Panc1 (cell line): ENCODE measurements at regions not wholly inside any gene's neighbourhood (a gene's known extent, or its start where the extent isn't known, plus 50 kb on each side); places are given as distances from the start of the nearest gene placed in this dataset.
"Not testable (repeated sequence)": the region's sequence is repeated elsewhere in the genome, so short reads cannot be mapped to it uniquely, and the experiment has no call there.

ENCODE experiments used
- ATAC-seq: fragments of 200-7000 bp; cut with Tn5 transposase; 2 replicates; pipeline ENCODE4 v1.9.1; 2020; ENCODE audit warnings: mild to moderate bottlenecking, moderate library complexity
- BruUV-seq: library from RNA; stranded (reverse); fragments of 400-500 nt; replicated peaks from 2 replicates; lab custom pipeline; 2021; lab: Mats Ljungman, UMichigan
- CTCF ChIA-PET: fragments of 300-600 bp; sonication (Branson Sonifier 250); formaldehyde crosslinking; loops from one replicate; lab custom pipeline; 2022; ENCODE audit warnings: antibody characterized with exemption; lab: Charles Lee
- POLR2A ChIA-PET: fragments of 300-600 bp; sonication (Branson Sonifier 250); formaldehyde crosslinking; loops from one replicate; lab custom pipeline; 2022; ENCODE audit warnings: antibody characterized with exemption; lab: Charles Lee
- DNase-seq: peaks from one replicate; pipeline ENCODE4 v3.0.0-alpha.2; 2010; ENCODE audit warnings: low read depth, low spot score
- H3K27ac ChIP-seq: 2 replicates; pipeline ENCODE4 v1.5.1; 2011; ENCODE audit warnings: mild to moderate bottlenecking, low read length, inconsistent platforms
- H3K27me3 ChIP-seq: fragments of 200-500 bp; sonication (Bioruptor generic); 2 replicates; pipeline ENCODE4 v1.6.0; 2014; ENCODE audit warnings: low read length, inconsistent platforms; ENCODE audit not compliant: control insufficient read depth, insufficient read depth
- H3K36me3 ChIP-seq: fragments of 200-500 bp; sonication (Bioruptor generic); 2 replicates; pipeline ENCODE4 v1.5.1; 2014; ENCODE audit warnings: inconsistent platforms, mild to moderate bottlenecking, low read length, moderate library complexity; ENCODE audit not compliant: control insufficient read depth, insufficient read depth
- H3K4me1 ChIP-seq: 2 replicates; pipeline ENCODE4 v1.5.1; 2011; ENCODE audit warnings: inconsistent platforms, mild to moderate bottlenecking, low read length, moderate library complexity; ENCODE audit not compliant: control insufficient read depth, insufficient read depth
- H3K4me3 ChIP-seq, 2 experiments: 2 replicates each; pipeline ENCODE4 v1.5.1; 2011 to 2012; ENCODE audit warnings: low read depth in 2 of 2, low read length in 2 of 2, mild to moderate bottlenecking in 2 of 2, inconsistent platforms in 1 of 2, moderate library complexity in 1 of 2
- H3K9me3 ChIP-seq: fragments of 200-500 bp; sonication (Bioruptor generic); 2 replicates; pipeline ENCODE4 v1.5.1; 2014; ENCODE audit warnings: low read depth, mild to moderate bottlenecking, inconsistent platforms, low read length, moderate library complexity; ENCODE audit not compliant: control insufficient read depth, insufficient read depth
- POLR2AphosphoS5 ChIP-seq: IDR thresholded peaks from 2 replicates; pipeline ENCODE4 v1.6.1; 2012; ENCODE audit warnings: mild to moderate bottlenecking, low read depth, low read length, moderate library complexity
- SIN3A ChIP-seq: IDR thresholded peaks from 2 replicates; pipeline ENCODE4 v1.6.1; 2012; ENCODE audit warnings: low read depth, mild to moderate bottlenecking, low read length, moderate library complexity, borderline replicate concordance; ENCODE audit not compliant: insufficient read depth
- TCF7L2 ChIP-seq: IDR thresholded peaks from 2 replicates; pipeline ENCODE4 v1.6.1; 2011; ENCODE audit warnings: mild to moderate bottlenecking, low read depth, low read length, inconsistent platforms
- in situ Hi-C: cut with HindIII; loops from 2 replicates; pipeline ENCODE4 v1.10.0; 2016; ENCODE audit warnings: low sequenced_read_pairs, low pct_unique_long_range_greater_than_20kb
- intact Hi-C: fragments of 100-400 bp; cut with micrococcal nuclease; formaldehyde crosslinking; loops from one replicate; pipeline ENCODE4 v1.10.0; 2022; ENCODE audit not compliant: unreplicated experiment
- TF ChIP-seq, protein P1 (sequence below): fragments of 450-650 bp; IDR thresholded peaks from 2 replicates; pipeline ENCODE4 v1.5.1; 2017; ENCODE audit warnings: mild to moderate bottlenecking
- TF ChIP-seq, protein P2 (sequence below), 2 experiments: IDR thresholded peaks; 2 replicates each; pipeline ENCODE4 v1.6.1; 2011 to 2012; ENCODE audit warnings: low read depth in 2 of 2, control low read depth in 1 of 2, low read length in 1 of 2, mild to moderate bottlenecking in 1 of 2, moderate library complexity in 1 of 2; ENCODE audit not compliant: insufficient read depth in 1 of 2

DNA sequence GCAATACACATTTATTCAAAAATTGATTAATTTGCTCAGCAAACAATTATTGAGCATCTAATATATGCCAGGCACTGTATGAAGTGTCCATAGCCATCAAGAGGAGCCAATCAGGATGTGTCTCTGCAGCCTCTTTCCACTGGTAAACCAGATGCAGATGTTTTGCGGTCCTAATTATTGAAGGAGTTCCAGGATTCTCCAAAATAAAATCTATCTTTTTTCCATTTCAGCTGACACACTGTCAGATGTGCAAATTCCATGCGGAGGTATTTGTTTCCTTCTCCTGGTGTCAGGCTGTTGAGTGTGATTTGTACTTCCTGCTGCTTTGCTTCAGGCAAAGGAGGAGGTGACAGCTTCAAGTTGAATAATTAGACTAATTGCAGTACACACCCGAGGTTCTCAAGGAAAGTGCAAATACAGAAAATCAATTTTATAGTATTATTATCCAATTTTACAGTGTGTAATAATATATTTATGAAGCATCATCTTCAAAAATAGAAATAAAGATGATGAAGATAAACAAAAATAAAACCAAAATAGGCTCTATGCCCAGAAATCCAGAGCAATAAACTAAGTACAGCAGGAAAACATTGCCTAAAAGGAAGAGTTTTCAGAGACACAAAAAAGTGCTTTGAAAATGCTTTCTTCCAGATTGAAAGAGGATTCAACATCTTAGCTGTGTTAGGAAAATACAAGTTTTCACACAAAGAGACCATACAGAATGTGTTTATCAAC, 1352.9 kb upstream of the CHAC2 start:
- CTCF ChIA-PET: no interaction called here
- DNase-seq (no peak), ATAC-seq (no peak)
- no TSS peak for BruUV-seq
- Histone ChIP-seq H3K27me3 (no peaks in the 10 kb centered on the region), H3K9me3 (no peaks in the 10 kb centered on the region), H3K27ac (no peak overlapping the region), H3K4me1 (no peaks in the 10 kb centered on the region), H3K4me3 (no peak overlapping the region), H3K36me3 (no peaks in the 10 kb centered on the region)
- intact Hi-C loops: no loop called here
- POLR2A ChIA-PET: no interaction called here
- TF ChIP-seq, protein P1, sequence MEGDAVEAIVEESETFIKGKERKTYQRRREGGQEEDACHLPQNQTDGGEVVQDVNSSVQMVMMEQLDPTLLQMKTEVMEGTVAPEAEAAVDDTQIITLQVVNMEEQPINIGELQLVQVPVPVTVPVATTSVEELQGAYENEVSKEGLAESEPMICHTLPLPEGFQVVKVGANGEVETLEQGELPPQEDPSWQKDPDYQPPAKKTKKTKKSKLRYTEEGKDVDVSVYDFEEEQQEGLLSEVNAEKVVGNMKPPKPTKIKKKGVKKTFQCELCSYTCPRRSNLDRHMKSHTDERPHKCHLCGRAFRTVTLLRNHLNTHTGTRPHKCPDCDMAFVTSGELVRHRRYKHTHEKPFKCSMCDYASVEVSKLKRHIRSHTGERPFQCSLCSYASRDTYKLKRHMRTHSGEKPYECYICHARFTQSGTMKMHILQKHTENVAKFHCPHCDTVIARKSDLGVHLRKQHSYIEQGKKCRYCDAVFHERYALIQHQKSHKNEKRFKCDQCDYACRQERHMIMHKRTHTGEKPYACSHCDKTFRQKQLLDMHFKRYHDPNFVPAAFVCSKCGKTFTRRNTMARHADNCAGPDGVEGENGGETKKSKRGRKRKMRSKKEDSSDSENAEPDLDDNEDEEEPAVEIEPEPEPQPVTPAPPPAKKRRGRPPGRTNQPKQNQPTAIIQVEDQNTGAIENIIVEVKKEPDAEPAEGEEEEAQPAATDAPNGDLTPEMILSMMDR: no peak
- no peak for TF ChIP-seq TCF7L2
- TF ChIP-seq SIN3A: no peak
- no peak for TF ChIP-seq POLR2AphosphoS5
- TF ChIP-seq, protein P2, sequence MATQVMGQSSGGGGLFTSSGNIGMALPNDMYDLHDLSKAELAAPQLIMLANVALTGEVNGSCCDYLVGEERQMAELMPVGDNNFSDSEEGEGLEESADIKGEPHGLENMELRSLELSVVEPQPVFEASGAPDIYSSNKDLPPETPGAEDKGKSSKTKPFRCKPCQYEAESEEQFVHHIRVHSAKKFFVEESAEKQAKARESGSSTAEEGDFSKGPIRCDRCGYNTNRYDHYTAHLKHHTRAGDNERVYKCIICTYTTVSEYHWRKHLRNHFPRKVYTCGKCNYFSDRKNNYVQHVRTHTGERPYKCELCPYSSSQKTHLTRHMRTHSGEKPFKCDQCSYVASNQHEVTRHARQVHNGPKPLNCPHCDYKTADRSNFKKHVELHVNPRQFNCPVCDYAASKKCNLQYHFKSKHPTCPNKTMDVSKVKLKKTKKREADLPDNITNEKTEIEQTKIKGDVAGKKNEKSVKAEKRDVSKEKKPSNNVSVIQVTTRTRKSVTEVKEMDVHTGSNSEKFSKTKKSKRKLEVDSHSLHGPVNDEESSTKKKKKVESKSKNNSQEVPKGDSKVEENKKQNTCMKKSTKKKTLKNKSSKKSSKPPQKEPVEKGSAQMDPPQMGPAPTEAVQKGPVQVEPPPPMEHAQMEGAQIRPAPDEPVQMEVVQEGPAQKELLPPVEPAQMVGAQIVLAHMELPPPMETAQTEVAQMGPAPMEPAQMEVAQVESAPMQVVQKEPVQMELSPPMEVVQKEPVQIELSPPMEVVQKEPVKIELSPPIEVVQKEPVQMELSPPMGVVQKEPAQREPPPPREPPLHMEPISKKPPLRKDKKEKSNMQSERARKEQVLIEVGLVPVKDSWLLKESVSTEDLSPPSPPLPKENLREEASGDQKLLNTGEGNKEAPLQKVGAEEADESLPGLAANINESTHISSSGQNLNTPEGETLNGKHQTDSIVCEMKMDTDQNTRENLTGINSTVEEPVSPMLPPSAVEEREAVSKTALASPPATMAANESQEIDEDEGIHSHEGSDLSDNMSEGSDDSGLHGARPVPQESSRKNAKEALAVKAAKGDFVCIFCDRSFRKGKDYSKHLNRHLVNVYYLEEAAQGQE (IDR thresholded peaks at IDR 0.05; ENCODE audit: insufficient read depth in 1 of 2, low read depth in 2 of 2, low read length in 1 of 2): no peak
- in situ Hi-C loops: no loop called here

DNA sequence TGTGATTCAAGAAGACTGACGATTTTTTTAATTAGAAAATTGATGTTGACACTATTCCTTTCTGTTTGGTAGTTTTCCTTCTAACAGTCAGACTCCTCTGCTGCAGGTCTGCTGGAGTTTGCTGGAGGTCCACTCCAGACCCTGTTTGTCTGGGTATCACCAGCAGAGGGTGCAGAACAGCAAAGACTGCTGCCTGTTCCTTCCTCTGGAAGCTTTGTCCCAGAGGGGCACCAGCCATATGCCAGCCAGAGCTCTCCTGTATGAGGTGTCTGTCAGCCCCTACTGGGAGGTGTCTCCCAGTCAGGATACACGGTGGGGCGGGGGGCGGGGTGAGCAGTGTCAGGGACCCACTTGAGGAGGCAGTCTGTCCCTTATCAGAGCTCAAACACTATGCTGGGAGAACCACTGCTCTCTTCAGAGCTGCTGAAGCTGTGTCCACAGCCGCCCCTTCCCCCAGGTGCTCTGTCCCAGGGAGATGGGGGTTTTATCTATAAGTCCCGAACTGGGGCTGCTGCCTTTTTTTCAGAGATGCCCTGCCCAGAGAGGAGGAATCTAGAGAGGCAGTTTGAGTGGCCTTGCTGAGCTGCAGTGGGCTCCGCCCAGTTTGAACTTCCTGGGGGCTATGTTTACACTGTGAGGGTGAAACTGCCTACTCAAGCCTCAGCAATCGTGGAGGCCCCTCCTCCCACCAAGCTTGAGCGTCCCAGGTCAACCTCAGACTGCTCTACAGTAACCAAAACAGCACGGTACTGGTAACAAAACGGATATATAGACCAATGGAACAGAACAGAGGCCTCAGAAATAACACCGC, 1358.1 kb upstream of the CHAC2 start:
- DNase-seq, H3K4me1 ChIP-seq, H3K9me3 ChIP-seq, H3K36me3 ChIP-seq, BruUV-seq, in situ Hi-C loops, ATAC-seq, POLR2A ChIA-PET, H3K27me3 ChIP-seq, CTCF ChIA-PET, H3K27ac ChIP-seq, H3K4me3 ChIP-seq, intact Hi-C loops: not testable (repeated sequence)

DNA sequence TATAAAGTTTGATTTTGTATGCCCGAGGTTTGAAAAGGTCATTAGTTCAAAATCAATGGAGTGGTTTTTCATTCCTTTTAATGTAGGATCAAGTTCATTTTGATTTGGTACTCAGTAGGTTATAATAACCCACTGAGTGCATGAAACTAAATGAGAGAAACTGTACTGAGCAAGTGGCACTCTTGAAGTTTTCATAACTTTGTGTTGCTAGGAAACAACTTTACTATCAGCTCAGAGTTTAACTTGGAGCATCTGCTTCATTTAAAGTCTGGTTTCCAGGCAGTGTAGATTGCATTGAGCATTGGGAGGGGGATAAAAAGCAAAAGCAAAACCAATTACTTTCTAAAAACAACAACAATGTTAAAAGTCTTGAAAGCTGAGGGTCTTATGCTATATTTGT, 1361.6 kb upstream of the CHAC2 start:
- ChIA-PET POLR2A (no interaction called here), CTCF (no interaction called here)
- H3K4me3 ChIP-seq: no peak overlapping the region
- ATAC-seq (no peak), DNase-seq (no peak)
- no TSS peak for BruUV-seq
- H3K4me1 ChIP-seq: no peaks in the 10 kb centered on the region
- H3K27ac ChIP-seq: no peak overlapping the region
- in situ Hi-C loops: no loop called here
- no peak for TF ChIP-seq SIN3A
- TF ChIP-seq, protein P1: no peak
- TF ChIP-seq, protein P2 (IDR thresholded peaks at IDR 0.05; ENCODE audit: insufficient read depth in 1 of 2, low read depth in 2 of 2, low read length in 1 of 2): no peak
- no peak for TF ChIP-seq POLR2AphosphoS5
- intact Hi-C loops: no loop called here
- H3K9me3 ChIP-seq: no peaks in the 10 kb centered on the region
- no peaks in the 10 kb centered on the region for H3K27me3 ChIP-seq
- no peaks in the 10 kb centered on the region for H3K36me3 ChIP-seq
